Left ventricle myocardium inferior (tissue), 1 donor: ENCODE measurements at regions not wholly inside any gene's neighbourhood (a gene's known extent, or its start where the extent isn't known, plus 50 kb on each side); places are given as distances from the start of the nearest gene placed in this dataset.
"Not testable (repeated sequence)": the region's sequence is repeated elsewhere in the genome, so short reads cannot be mapped to it uniquely, and the experiment has no call there.

Experiments
- DNase-seq: peaks from one replicate; pipeline ENCODE4 v3.0.0-alpha.2; 2020
- H3K27ac ChIP-seq: fragments of 200-600 bp; replicated peaks from 2 replicates; pipeline ENCODE4 v1.8.0; 2021
- H3K27me3 ChIP-seq: fragments of 200-600 bp; 2 replicates; pipeline ENCODE4 v1.8.0; 2021; ENCODE audit warnings: low read depth
- H3K36me3 ChIP-seq: fragments of 200-600 bp; 2 replicates; pipeline ENCODE4 v1.8.0; 2021
- H3K4me1 ChIP-seq: fragments of 200-600 bp; 2 replicates; pipeline ENCODE4 v1.8.0; 2021
- H3K4me3 ChIP-seq: fragments of 200-600 bp; 2 replicates; pipeline ENCODE4 v1.8.0; 2021; ENCODE audit warnings: mild to moderate bottlenecking, moderate library complexity
- H3K9me3 ChIP-seq: fragments of 200-600 bp; replicated peaks from 2 replicates; pipeline ENCODE4 v1.8.0; 2021
- CTCF ChIP-seq: fragments of 200-600 bp; IDR thresholded peaks from 2 replicates; pipeline ENCODE4 v1.8.0; 2021; ENCODE audit warnings: antibody characterized with exemption, mild to moderate bottlenecking, borderline replicate concordance
- intact Hi-C: fragments of 100-400 bp; cut with micrococcal nuclease; formaldehyde crosslinking; loops from one replicate; pipeline ENCODE4 v1.11.0; 2022
- donor health status: DM: no; HTN: yes; CAD: no; lungs with severe emphysema.

GRCh38 chr7:131829947-131830558, 273.6 kb upstream of the PODXL start:
- H3K4me3 ChIP-seq, result no peak overlapping the region
- peaks cover 6% of the 10 kb centered on the region for H3K9me3 ChIP-seq
- H3K4me1 ChIP-seq, result peaks cover 7% of the 10 kb centered on the region
- peak; percentile 16 for DNase-seq
- peaks cover 58% of the 10 kb centered on the region for H3K27me3 ChIP-seq
- intact Hi-C loops, result no loop called here
- H3K27ac ChIP-seq, result no peak overlapping the region
- no peaks in the 10 kb centered on the region for H3K36me3 ChIP-seq
- no peak for TF ChIP-seq CTCF

- H3K4me3 ChIP-seq, result no peak overlapping the region
- peaks cover 7% of the 10 kb centered on the region for H3K4me1 ChIP-seq
- H3K36me3 ChIP-seq, result no peaks in the 10 kb centered on the region
- no peak overlapping the region for H3K27ac ChIP-seq
- H3K9me3 ChIP-seq, result peaks cover 6% of the 10 kb centered on the region
- no peak for DNase-seq
- no peak for TF ChIP-seq CTCF
- intact Hi-C loops, result no loop called here
- H3K27me3 ChIP-seq, result peaks cover 34% of the 10 kb centered on the region
Observed at GRCh38 chr7:131827421-131827820, 271.0 kb upstream of the PODXL start.

- H3K9me3 ChIP-seq, result peaks cover 6% of the 10 kb centered on the region
- H3K36me3 ChIP-seq, result no peaks in the 10 kb centered on the region
- TF ChIP-seq CTCF, result no peak
- intact Hi-C loops, result no loop called here
- no peak overlapping the region for H3K4me3 ChIP-seq
- no peak overlapping the region for H3K27ac ChIP-seq
- H3K27me3 ChIP-seq, result peaks cover 29% of the 10 kb centered on the region
- H3K4me1 ChIP-seq, result peaks cover 7% of the 10 kb centered on the region
- DNase-seq, result no peak
Observed at GRCh38 chr7:131826960-131827359, 270.5 kb upstream of the PODXL start.

GRCh38 chr7:131823961-131824440, 267.6 kb upstream of the PODXL start:
- H3K36me3 ChIP-seq, H3K9me3 ChIP-seq, H3K27me3 ChIP-seq, H3K4me1 ChIP-seq, intact Hi-C loops, DNase-seq, H3K4me3 ChIP-seq, H3K27ac ChIP-seq: not testable (repeated sequence)

- Histone ChIP-seq H3K4me3 (no peak overlapping the region), H3K27ac (no peak overlapping the region), H3K36me3 (no peaks in the 10 kb centered on the region), H3K9me3 (no peaks in the 10 kb centered on the region), H3K4me1 (no peaks in the 10 kb centered on the region), H3K27me3 (peaks cover 37% of the 10 kb centered on the region)
- intact Hi-C loops, result no loop called here
- TF ChIP-seq CTCF, result no peak
- DNase-seq, result no peak
Observed at GRCh38 chr7:131819891-131820290, 263.5 kb upstream of the PODXL start.

- Histone ChIP-seq H3K36me3 (no peaks in the 10 kb centered on the region), H3K27ac (no peak overlapping the region), H3K27me3 (peaks cover 61% of the 10 kb centered on the region), H3K4me3 (no peak overlapping the region), H3K9me3 (no peaks in the 10 kb centered on the region), H3K4me1 (no peaks in the 10 kb centered on the region)
- DNase-seq, result no peak
- intact Hi-C loops, result no loop called here
- no peak for TF ChIP-seq CTCF
Observed at GRCh38 chr7:131816391-131817007, 260.1 kb upstream of the PODXL start.
